HG03558 (cell line): ENCODE measurements at regions not wholly inside any gene's neighbourhood (a gene's known extent, or its start where the extent isn't known, plus 50 kb on each side); places are given as distances from the start of the nearest gene placed in this dataset.
A peak's percentile ranks its signal among the peaks of the same experiment; 100 is the strongest.
"Not testable (repeated sequence)": the region's sequence is repeated elsewhere in the genome, so short reads cannot be mapped to it uniquely, and the experiment has no call there.

ENCODE experiments used
- ATAC-seq: cut with Tn5 transposase; IDR thresholded peaks from one replicate; pipeline ENCODE4 v1.9.1; 2021; ENCODE audit warnings: moderate number of reproducible peaks; ENCODE audit not compliant: unreplicated experiment; ENCODE audit errors: extremely low read depth

DNA sequence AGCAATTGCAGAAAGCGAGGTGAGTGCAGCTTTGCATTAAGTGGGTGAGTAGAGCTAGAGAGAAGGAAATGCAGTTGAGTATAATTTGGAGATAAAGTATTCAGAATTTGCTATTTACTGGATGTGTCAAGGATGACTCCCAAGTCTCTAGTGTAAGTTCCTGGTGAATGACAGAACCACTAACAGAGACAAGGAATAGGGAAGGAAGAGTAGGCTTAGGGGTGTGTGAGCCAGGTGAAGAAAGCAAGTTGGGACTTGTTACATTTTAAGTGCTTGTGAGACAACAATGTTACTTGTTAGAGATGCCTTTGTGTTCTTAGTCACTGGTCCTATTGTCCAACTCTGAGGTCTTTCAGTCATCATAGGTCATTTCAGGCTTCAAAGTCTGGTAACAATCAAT, 70.8 kb downstream of the TBC1D26 start:
- not testable (repeated sequence) for ATAC-seq

GRCh38 chr17:15806825-15807224, 74.7 kb downstream of the TBC1D26 start:
- ATAC-seq: not testable (repeated sequence)

- not testable (repeated sequence) for ATAC-seq
Observed at GRCh38 chr17:15813388-15813787, 81.3 kb downstream of the TBC1D26 start.

DNA sequence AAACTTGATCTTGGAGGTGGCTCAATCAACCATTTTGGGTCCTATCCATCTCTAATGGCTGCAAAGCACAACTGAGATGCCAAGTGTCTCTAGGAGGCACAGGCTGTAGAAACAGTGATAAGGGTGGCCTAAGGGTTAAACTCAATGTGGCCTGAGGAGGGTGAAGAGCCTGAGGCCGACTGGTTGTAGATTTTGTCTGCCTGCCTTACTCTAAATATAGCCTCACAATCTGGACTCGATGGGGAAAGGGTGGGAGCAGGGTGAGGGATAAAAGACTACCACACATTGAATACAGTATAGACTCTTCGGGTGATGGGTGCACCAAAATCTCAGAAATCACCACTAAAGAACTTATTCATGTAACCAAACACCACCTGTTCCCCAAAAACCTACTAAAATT, 81.9 kb downstream of the TBC1D26 start:
- not testable (repeated sequence) for ATAC-seq

GRCh38 chr17:15817861-15818260, 85.8 kb downstream of the TBC1D26 start:
- not testable (repeated sequence) for ATAC-seq

DNA sequence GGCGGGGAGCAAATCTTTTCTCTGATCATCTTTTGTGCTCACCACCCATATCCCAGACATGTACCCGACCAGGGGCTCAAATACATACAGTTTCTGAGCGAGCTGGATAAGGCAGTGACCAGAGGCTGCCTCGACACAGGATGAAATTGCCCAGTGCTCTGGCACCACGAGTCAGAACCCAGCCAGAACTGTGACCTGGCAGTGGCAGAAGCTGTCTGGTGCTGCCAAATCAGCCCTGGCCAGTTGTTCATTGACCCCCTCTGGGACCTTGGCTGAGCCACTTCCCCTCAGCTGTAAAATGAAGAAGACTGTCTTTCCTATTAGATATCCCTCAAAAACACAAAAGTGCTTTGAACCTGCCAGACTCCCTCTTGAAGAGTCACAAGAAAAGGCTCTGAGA, 90.2 kb downstream of the TBC1D26 start:
- not testable (repeated sequence) for ATAC-seq

DNA sequence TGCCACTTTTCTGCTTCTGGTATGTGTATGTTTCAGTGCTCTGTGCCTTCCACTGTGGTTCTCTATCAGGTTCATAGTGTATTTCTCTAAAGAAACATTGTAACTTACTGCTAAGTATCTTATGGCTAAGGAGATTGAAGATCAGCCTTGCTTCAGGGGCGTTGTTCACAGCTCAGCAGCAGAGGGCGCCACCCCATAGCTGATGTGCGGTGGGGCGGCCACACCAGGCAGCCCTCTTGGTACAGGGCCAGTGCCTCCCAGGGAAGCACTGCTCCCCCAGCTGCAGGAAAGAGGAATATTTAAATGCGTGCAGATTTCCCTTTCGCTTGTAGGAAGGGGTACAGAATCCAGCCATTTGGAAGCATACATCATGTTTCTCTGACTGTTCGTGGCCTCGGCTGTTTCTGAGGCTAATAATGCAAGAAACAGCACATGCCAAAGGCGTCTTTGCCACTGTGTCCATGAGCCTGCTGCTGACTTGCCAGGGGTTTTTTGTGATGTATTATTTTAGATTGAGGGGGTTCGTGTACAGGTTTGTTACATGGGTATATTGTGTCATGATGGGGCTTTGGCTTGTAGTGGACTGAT, 96.7 kb downstream of the TBC1D26 start:
- ATAC-seq: not testable (repeated sequence)

DNA sequence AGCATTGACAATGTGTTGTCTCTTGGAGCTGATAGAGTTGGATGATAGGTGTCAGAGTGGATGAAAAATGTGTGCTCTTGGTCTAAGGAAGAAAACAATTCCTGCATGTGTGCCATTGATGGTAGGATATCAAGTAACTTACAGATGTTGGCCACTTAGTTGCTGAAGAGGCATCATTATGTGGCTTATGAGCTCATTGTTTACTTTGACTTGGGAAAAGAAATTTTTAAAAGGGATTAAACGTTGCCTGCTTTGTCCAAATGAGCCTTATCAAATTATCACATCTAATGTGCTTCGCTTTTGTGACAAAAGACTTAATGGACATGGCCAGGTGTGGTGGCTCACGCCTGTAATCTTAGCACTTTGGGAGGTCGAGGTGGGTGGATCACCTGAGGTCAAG, 98.1 kb downstream of the TBC1D26 start:
- not testable (repeated sequence) for ATAC-seq

- ATAC-seq: peak; percentile 77
Observed at GRCh38 chr17:15831182-15831581, 99.1 kb downstream of the TBC1D26 start.

DNA sequence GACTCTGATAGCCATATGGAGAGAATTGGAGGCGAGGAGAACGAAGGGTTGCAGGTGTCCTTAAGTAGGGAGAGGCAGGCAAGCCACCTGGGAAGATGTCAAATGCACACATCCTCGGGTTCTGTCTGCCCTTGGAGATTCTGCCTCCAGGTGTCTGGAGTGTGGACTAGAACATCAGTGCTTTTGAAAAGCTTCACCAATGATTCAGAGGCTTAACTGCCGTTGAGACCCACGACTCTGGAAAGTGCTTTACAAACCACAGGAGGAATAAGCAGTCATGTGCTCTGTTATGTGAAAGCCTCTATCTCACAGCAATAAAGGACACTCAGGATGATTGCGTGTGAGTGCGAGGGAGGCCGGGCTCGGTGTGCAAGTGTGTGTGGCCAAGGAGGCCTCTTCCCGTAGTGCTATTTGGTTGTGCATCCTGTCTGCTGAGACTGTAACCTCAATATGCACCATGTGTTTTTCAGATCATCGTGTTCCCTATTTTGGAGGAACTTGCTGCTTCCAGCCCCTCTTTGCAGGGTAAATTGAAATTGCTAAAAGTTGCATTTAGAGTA, 100.9 kb downstream of the TBC1D26 start:
- ATAC-seq: not testable (repeated sequence)

DNA sequence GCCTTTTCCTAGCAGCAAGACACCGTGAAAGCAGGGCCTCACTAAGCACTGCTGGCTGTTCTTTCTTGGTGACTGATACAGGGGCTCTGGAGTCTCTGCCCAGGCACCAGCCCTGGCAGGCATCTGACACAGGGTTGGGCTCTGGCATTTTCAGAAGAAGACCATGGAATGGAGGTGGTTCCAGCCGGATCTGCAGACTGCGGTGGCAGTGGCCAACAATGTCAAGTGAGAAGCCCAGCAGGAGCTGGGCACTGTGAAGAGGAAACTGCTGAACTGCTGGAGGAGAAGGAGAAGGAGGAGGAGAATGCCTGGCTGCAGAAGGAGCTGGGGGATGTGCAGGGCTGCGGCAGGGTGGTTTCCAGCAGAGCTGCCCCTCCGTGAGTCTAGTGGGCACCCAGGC, 101.8 kb downstream of the TBC1D26 start:
- ATAC-seq: not testable (repeated sequence)

DNA sequence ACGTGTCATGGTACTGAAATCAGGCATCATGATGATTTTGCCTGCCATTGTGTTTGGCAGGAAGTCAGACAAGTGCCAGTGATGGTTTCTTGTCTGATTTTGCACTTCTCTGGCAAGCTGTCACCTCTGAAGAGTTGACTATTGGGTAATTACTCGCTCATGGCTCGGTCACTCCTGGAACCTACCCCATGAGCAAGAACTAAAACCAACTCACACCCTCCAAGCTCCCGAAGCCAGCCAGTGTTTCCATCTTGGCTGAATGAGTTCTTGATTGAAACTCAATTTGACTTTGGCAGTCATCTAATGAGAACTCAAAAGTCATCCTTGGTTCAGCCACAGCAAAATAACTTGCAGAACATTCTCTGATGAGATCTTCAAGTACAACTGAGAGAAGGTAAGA, 103.4 kb downstream of the TBC1D26 start:
- not testable (repeated sequence) for ATAC-seq

GRCh38 chr17:15836249-15836982, 104.3 kb downstream of the TBC1D26 start:
- ATAC-seq: not testable (repeated sequence)

GRCh38 chr17:15836991-15837390, 104.9 kb downstream of the TBC1D26 start:
- ATAC-seq: not testable (repeated sequence)

- ATAC-seq: not testable (repeated sequence)
Observed at GRCh38 chr17:15847447-15848229, 97.3 kb upstream of the ADORA2B start.

DNA sequence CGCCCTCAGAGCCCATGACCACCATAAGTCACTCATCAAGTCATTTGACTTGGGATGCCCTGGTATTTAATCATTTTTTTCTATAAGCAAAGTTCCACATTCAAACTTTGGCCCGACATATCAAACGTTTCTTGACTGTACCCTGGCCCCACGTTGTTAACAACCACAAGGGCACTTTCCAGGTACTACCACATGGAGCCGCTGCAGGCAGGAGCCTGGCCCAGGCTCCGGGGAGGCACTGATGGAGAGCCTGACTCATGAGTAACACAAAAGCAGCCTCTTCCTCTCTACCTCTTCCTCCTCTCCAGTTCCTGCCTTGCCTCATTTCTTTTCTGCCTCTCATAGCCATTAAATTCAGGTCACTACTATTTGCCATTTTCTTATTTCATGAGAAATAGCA, 95.9 kb upstream of the ADORA2B start:
- ATAC-seq: not testable (repeated sequence)

DNA sequence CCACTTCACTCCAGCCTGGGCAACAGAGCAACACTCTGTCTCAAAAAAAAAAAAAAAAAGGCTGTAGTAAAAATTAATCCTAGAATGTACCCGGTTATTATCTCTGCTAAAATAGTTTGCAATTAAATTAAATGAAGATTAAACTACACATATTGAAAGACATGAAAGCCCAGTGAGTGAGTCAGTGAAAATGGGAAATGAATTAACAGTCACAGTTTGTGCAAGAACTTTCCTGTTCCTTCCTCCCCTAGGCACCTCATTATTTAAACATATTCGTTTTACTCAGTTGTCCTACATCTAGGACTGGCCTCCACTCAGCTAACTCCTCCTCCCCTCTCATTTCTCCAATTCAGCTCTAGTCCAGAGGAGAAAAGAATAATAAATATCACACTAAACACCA, 94.9 kb upstream of the ADORA2B start:
- not testable (repeated sequence) for ATAC-seq

DNA sequence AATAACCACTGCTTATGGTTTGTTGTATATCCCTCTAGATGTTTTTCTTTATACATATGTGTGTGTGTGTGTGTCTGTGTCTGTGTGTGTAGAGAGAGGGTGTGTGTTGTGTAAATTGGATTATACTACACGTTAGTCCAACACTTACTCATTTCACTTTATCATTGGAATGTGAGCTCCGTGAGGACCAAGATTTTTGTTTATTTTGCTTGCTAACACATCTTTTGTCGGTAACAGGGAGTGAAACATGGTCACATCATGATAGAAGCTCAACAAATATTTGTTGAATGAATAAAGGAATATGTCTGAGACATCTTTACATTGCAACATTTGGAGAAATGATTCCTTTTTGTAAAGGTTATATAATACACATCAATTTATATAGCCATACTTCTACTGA, 94.2 kb upstream of the ADORA2B start:
- ATAC-seq: not testable (repeated sequence)

- ATAC-seq: not testable (repeated sequence)
Observed at GRCh38 chr17:15852863-15853262, 92.1 kb upstream of the ADORA2B start.

DNA sequence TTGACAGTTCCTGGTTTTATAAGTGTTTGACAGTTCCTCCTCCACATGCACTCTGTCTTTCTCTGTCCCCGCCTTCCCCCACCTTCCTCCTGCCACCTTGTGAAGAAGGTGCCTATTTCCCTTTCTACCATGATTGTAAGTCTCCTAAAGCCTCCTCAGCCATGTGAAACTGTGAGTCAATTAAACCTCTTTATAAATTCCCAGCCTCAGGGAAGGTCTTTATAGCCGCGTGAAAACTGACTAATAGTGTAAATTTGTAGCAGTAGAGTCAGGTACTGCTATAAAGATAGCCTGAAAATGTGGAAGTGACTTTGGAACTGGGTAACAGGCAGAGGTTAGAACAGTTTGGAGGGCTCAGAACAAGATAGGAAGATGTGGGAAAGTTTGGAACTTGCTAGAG, 88.7 kb upstream of the ADORA2B start:
- ATAC-seq: not testable (repeated sequence)

DNA sequence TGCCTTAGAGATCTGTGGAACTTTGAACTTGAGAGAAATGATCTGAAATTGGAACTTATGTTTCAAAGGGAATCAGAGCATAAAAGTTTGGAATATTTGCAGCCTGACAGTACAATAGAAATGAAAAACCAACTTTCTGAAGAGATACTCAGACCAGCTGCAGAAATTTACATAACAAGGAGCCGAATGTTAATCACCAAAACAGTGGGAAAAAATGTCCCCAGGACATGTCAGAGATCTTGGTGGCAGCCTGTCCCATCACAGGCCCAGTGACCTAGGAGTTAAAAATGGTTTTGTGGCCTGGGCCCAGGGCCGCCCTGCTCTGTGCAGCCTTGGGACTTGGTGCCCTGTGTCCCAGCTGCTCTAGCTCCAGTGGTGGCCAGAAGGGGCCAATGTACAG, 88.2 kb upstream of the ADORA2B start:
- not testable (repeated sequence) for ATAC-seq
